Transverse colon (tissue), 1 donor: ENCODE measurements at regions not wholly inside any gene's neighbourhood (a gene's known extent, or its start where the extent isn't known, plus 50 kb on each side); places are given as distances from the start of the nearest gene placed in this dataset.

Experiments used
- EP300 ChIP-seq: sonication (generic); formaldehyde crosslinking; IDR thresholded peaks from one replicate; pipeline ENCODE4 v1.6.1; 2017; ENCODE audit warnings: antibody characterized with exemption, low read depth
- POLR2A ChIP-seq: fragments of 450-650 bp; IDR thresholded peaks from one replicate; pipeline ENCODE4 v1.6.1; 2016; ENCODE audit warnings: antibody characterized with exemption, mild to moderate bottlenecking, moderate library complexity

- TF ChIP-seq POLR2A (no peak), EP300 (no peak)
Measured at GRCh38 chr2:84217456-84217855, 241.6 kb downstream of the SUCLG1 start.
